GM23248 (cell line): ENCODE measurements at regions not wholly inside any gene's neighbourhood (a gene's known extent, or its start where the extent isn't known, plus 50 kb on each side); places are given as distances from the start of the nearest gene placed in this dataset.
"Not testable (repeated sequence)": the region's sequence is repeated elsewhere in the genome, so short reads cannot be mapped to it uniquely, and the experiment has no call there.

Experiments
- EZH2 ChIP-seq: fragments of 200-600 bp; sonication (generic); IDR thresholded peaks from 2 replicates; pipeline ENCODE4 v1.6.1; 2018; ENCODE audit warnings: antibody characterized with exemption, mild to moderate bottlenecking; ENCODE audit not compliant: insufficient read depth, poor library complexity, severe bottlenecking
- EZH2phosphoT487 ChIP-seq: fragments of 200-600 bp; sonication (generic); IDR thresholded peaks from 2 replicates; pipeline ENCODE4 v1.6.1; 2018; ENCODE audit warnings: antibody characterized with exemption, moderate library complexity, mild to moderate bottlenecking, low read depth; ENCODE audit not compliant: insufficient read depth

DNA sequence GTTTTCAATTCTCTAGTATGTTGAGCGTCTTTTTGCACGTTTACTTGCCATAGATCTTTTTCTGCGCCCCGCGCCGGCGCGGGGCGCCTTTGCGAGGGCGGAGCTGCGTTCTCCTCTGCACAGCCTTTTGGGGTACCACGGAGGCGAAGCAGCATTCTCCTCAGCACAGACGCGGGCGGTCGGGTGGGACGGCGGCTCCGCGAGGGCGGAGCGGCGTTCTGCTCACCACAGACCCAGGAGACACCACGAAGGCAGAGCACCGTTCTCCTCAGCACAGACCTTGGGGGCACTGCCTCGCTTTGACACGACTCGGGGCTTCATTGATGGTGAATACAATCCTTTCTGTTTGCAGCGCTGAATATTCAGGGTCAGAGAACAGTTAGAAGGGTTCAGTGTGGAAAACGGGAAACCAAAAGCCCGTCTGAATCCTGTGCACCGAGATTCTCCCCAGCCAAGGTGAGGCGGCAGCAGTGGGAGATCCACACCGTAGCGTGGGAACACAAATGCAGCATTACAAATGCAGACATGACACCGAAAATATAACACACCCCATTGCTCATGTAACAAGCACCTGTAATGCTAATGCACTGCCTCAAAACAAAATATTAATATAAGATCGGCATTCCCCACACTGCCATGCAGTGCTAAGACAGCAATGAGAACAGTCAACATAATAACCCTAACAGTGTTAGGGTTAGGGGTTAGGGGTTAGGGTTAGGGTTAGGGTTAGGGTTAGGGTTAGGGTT is 190.7 kb upstream of the VIPR2 start:
- not testable (repeated sequence) for TF ChIP-seq EZH2phosphoT487, EZH2
